Umbilical cord (tissue), 1 donor: ENCODE measurements at regions not wholly inside any gene's neighbourhood (a gene's known extent, or its start where the extent isn't known, plus 50 kb on each side); places are given as distances from the start of the nearest gene placed in this dataset.
"Not testable (repeated sequence)": the region's sequence is repeated elsewhere in the genome, so short reads cannot be mapped to it uniquely, and the experiment has no call there.

Experiments
- DNase-seq: peaks from one replicate; pipeline ENCODE4 v3.0.0-alpha.2; 2015; ENCODE audit warnings: low spot score

GRCh38 chr9:85487872-85488271, 253.9 kb downstream of the AGTPBP1 start:
- DNase-seq, result no peak

GRCh38 chr9:85484235-85484634, 257.5 kb downstream of the AGTPBP1 start:
- DNase-seq, result peak; percentile 14

- DNase-seq, result peak; percentile 16
Observed at GRCh38 chr9:85483208-85483607, 258.5 kb downstream of the AGTPBP1 start.

GRCh38 chr9:85479305-85479704, 262.4 kb downstream of the AGTPBP1 start:
- no peak for DNase-seq

GRCh38 chr9:85478847-85479246, 262.9 kb downstream of the AGTPBP1 start:
- peak; percentile 11 for DNase-seq

GRCh38 chr9:85474896-85475295, 266.9 kb downstream of the AGTPBP1 start:
- DNase-seq, result not testable (repeated sequence)

- no peak for DNase-seq
Observed at GRCh38 chr9:85471791-85472190, 270.0 kb downstream of the AGTPBP1 start.

- DNase-seq, result no peak
Observed at GRCh38 chr9:85469041-85469440, 272.7 kb downstream of the AGTPBP1 start.

GRCh38 chr9:85466834-85467233, 274.9 kb downstream of the AGTPBP1 start:
- DNase-seq, result no peak

GRCh38 chr9:85458114-85458864, 283.5 kb downstream of the AGTPBP1 start:
- not testable (repeated sequence) for DNase-seq

- DNase-seq, result no peak
Observed at GRCh38 chr9:85453850-85454249, 287.9 kb downstream of the AGTPBP1 start.

GRCh38 chr9:85452841-85453240, 288.9 kb downstream of the AGTPBP1 start:
- DNase-seq, result no peak

GRCh38 chr9:85451680-85452079, 290.1 kb downstream of the AGTPBP1 start:
- no peak for DNase-seq

- no peak for DNase-seq
Observed at GRCh38 chr9:85445887-85446286, 295.9 kb downstream of the AGTPBP1 start.

GRCh38 chr9:85444243-85444642, 297.5 kb downstream of the AGTPBP1 start:
- DNase-seq, result no peak

- DNase-seq, result no peak
Observed at GRCh38 chr9:85443190-85443598, 298.6 kb downstream of the AGTPBP1 start.

GRCh38 chr9:85439791-85440190, 302.0 kb downstream of the AGTPBP1 start:
- DNase-seq, result no peak

- DNase-seq, result not testable (repeated sequence)
Observed at GRCh38 chr9:85433956-85434355, 307.8 kb downstream of the AGTPBP1 start.

- DNase-seq, result not testable (repeated sequence)
Observed at GRCh38 chr9:85433551-85433950, 308.2 kb downstream of the AGTPBP1 start.

- DNase-seq, result no peak
Observed at GRCh38 chr9:85433046-85433445, 308.7 kb downstream of the AGTPBP1 start.

GRCh38 chr9:85432599-85432998, 309.2 kb downstream of the AGTPBP1 start:
- no peak for DNase-seq

- peak; percentile 65 for DNase-seq
Observed at GRCh38 chr9:85431339-85432102, 310.2 kb downstream of the AGTPBP1 start.
